WERI-Rb-1 (cell line): ENCODE measurements at regions not wholly inside any gene's neighbourhood (a gene's known extent, or its start where the extent isn't known, plus 50 kb on each side); places are given as distances from the start of the nearest gene placed in this dataset.

Source experiments
- DNase-seq: peaks from one replicate; pipeline ENCODE4 v3.0.0-alpha.2; 2020
- H3K27ac ChIP-seq: fragments of 250-450 bp; sonication (Bioruptor Pico); 2 replicates; pipeline ENCODE4 v1.5.1; 2020; ENCODE audit warnings: mild to moderate bottlenecking, moderate library complexity
- H3K27me3 ChIP-seq: fragments of 250-450 bp; sonication (Bioruptor Pico); 2 replicates; pipeline ENCODE4 v1.5.1; 2021; ENCODE audit warnings: mild to moderate bottlenecking, low read depth, moderate library complexity; ENCODE audit not compliant: insufficient read depth, severe bottlenecking
- H3K36me3 ChIP-seq: fragments of 250-450 bp; sonication (Bioruptor Pico); 2 replicates; pipeline ENCODE4 v1.5.1; 2020; ENCODE audit warnings: mild to moderate bottlenecking, moderate library complexity
- H3K4me3 ChIP-seq: 2 replicates; pipeline ENCODE4 v1.5.1; 2011; ENCODE audit warnings: low read depth, mild to moderate bottlenecking, control low read depth, low read length
- H3K9me3 ChIP-seq: fragments of 250-450 bp; sonication (Bioruptor Pico); 2 replicates; pipeline ENCODE4 v1.5.1; 2021; ENCODE audit warnings: mild to moderate bottlenecking, moderate library complexity; ENCODE audit not compliant: severe bottlenecking
- TF ChIP-seq, protein P1 (sequence below): IDR thresholded peaks from 2 replicates; pipeline ENCODE4 v1.5.1; 2011; ENCODE audit warnings: low read depth, mild to moderate bottlenecking, control low read depth, inconsistent platforms, low read length

DNA sequence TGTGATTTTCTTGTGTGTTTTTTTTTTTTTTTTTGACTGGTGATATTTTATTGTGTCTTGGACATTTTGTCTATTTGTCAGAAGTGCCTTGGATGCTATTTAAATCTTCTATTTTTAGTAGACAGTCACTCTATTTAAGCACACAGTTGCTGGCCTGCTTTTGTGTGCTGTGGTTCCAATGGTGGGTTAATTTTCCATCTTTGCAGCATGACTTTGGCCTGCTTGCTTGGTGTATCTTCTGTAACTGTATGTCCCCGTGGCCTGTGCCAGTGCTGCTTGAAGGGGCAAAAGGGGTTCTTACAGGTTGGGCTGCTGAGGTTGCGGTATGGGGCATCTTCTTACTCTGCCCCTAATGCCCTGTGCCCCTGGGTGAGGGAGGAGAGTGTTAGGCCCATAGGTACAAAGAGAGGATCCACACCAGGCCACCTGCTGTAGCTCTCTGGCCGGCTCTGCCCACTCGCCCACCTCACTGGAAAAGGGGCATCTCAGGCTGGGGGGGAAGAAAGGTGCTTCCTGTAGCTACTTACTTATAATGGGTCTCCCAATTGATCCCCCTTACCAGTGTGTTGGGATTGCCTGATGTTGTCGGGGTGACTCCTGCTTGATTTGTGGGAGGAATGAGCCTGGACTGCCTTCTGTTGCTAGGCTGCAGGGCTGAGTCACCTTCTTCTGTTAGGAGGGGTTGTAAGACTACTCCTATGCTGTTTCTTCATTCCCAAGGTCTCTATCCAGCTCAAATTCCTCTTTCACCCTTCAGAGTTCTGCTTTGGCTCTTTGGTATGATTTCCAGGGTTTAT, 490.0 kb upstream of the HS6ST1 start:
- TF ChIP-seq, protein P1, sequence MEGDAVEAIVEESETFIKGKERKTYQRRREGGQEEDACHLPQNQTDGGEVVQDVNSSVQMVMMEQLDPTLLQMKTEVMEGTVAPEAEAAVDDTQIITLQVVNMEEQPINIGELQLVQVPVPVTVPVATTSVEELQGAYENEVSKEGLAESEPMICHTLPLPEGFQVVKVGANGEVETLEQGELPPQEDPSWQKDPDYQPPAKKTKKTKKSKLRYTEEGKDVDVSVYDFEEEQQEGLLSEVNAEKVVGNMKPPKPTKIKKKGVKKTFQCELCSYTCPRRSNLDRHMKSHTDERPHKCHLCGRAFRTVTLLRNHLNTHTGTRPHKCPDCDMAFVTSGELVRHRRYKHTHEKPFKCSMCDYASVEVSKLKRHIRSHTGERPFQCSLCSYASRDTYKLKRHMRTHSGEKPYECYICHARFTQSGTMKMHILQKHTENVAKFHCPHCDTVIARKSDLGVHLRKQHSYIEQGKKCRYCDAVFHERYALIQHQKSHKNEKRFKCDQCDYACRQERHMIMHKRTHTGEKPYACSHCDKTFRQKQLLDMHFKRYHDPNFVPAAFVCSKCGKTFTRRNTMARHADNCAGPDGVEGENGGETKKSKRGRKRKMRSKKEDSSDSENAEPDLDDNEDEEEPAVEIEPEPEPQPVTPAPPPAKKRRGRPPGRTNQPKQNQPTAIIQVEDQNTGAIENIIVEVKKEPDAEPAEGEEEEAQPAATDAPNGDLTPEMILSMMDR = no peak
- Histone ChIP-seq H3K36me3 (no peaks in the 10 kb centered on the region), H3K4me3 (no peak overlapping the region), H3K27me3 (no peaks in the 10 kb centered on the region), H3K27ac (no peak overlapping the region), H3K9me3 (no peaks in the 10 kb centered on the region)
- no peak for DNase-seq

DNA sequence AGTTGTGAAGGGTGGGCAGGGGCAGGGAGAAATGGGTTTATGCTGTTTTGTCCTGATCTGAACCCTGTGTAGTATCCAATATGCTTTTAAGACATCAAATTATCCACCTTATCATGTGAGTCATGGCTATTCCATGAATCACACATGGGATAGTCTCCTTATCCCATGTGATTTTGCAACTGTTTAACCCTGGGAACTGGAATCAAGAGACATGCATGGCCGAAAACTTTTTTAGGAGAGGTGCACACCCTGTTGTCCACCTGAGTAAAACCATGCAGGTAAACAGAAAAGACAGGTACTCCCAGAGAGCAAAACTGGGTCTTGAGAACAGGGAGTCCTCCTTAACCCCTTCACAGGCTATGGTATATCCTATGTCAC, 490.6 kb upstream of the HS6ST1 start:
- no peak overlapping the region for H3K27ac ChIP-seq
- no peaks in the 10 kb centered on the region for H3K36me3 ChIP-seq
- H3K4me3 ChIP-seq = no peak overlapping the region
- no peaks in the 10 kb centered on the region for H3K9me3 ChIP-seq
- no peak for DNase-seq
- H3K27me3 ChIP-seq = no peaks in the 10 kb centered on the region
- TF ChIP-seq, protein P1 = no peak

DNA sequence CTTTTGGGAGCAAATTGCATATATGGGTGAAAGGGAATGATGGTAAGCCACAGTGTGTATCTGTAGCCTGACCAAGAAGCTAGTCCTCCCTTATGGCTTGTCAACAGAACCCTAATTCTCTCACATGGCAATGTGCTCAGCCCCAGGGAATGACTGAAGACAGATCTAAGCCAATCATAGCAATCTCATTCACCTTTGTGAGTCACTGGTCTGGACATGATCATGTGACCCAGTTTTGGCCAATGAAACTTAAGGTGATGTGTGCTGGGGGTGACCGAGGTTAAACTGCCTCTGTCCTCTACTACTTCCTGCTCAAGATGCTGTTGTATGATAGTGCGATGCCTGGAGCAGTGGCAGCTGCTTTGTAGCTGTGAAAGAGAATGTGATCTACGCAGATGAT, 491.2 kb upstream of the HS6ST1 start:
- H3K36me3 ChIP-seq = no peaks in the 10 kb centered on the region
- DNase-seq = no peak
- no peak overlapping the region for H3K4me3 ChIP-seq
- no peaks in the 10 kb centered on the region for H3K27me3 ChIP-seq
- no peak overlapping the region for H3K27ac ChIP-seq
- H3K9me3 ChIP-seq = no peaks in the 10 kb centered on the region
- TF ChIP-seq, protein P1 = no peak

DNA sequence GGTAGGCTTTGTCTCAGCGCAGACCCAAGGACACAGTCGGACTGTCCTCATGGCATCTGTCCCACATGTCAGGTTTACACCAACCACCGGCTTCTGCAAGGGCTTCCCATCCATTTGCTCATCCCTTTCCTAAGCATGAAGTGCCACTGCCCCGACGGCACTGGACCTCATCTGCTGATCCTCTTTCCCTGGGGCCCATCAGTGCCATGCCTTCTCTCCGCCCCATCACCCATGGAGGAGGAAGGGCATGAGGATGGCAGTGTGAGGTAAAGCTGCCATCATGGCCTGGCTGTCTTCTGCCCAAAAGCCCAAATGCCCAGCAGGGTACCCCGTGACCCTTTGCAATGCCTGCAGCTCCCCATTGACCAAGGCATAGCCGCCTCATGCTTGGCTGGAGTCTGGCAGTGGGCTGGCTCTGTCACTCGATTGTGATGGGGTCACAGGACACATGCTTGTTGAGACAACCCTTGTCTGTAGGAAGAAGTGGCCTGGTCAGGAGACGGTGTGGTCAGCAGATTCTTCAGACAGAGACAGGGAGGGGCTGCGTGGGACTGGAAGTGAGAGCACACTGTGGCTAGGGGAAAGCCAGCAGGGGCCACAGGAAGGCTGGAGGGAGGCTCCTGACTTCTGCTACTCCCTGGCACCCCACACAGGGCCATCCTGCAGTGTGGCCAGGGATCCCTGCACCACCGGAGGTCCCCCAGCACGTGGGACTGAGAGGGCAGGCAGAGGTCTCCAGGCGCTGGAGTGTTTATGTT, 493.7 kb upstream of the HS6ST1 start:
- no peak overlapping the region for H3K27ac ChIP-seq
- H3K4me3 ChIP-seq = no peak overlapping the region
- H3K9me3 ChIP-seq = no peaks in the 10 kb centered on the region
- TF ChIP-seq, protein P1 = no peak
- no peak for DNase-seq
- H3K27me3 ChIP-seq = no peaks in the 10 kb centered on the region
- no peaks in the 10 kb centered on the region for H3K36me3 ChIP-seq

DNA sequence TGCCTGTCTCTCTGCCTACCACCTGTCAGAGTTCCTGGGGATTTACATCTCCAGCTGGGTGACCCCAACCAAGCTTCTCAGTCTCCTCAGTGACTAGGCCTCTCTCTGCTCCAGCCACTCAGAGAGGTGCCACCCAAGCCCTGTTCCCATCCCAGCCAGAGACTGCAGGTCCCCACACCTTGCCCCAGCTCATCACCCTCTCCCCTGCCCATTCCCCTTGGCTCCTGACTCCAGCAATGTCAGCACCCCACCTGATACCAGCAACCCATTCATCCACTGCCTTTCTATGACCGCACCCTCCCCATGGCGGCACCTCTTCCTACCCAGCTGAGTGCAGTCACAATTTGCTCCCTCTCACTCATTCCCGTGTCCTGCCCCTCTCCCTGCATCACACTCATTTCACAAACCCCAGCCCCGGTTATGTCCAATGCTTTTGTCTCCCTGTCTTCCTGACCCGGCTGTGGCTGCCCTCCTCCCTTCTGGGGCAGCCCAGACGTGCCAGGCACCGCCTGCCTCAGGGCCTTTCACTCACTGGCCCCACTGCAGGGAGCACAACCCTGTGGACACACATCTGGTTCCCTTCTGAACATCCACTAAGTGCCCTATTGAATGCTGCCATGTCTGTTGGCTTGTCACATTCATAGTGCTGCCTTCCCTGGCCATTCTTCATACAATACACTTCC, 494.8 kb upstream of the HS6ST1 start:
- no peak overlapping the region for H3K27ac ChIP-seq
- TF ChIP-seq, protein P1 = no peak
- no peak overlapping the region for H3K4me3 ChIP-seq
- no peaks in the 10 kb centered on the region for H3K36me3 ChIP-seq
- no peaks in the 10 kb centered on the region for H3K9me3 ChIP-seq
- DNase-seq = no peak
- H3K27me3 ChIP-seq = no peaks in the 10 kb centered on the region
